Upper lobe of left lung (tissue), 4 donors: ENCODE measurements at regions not wholly inside any gene's neighbourhood (a gene's known extent, or its start where the extent isn't known, plus 50 kb on each side); places are given as distances from the start of the nearest gene placed in this dataset.

Experiments used
- CTCF ChIP-seq, 6 experiments: fragments of 450-650 bp in 4 of 6; fragments of 200-600 bp in 2 of 6; sonication (generic) in 2 of 6; IDR thresholded peaks; one replicate each; pipeline ENCODE4 v1.5.1; 2016 to 2019; ENCODE audit warnings: antibody characterized with exemption in 6 of 6
- EP300 ChIP-seq, 4 donors: sonication (generic); formaldehyde crosslinking; IDR thresholded peaks; one replicate each; pipeline ENCODE4 v1.5.1; 2017; ENCODE audit warnings: antibody characterized with exemption in 4 of 4, control low read depth in 2 of 4
- POLR2A ChIP-seq, 4 donors: fragments of 450-650 bp; IDR thresholded peaks; one replicate each; pipeline ENCODE4 v1.5.1; 2016 to 2017; ENCODE audit warnings: antibody characterized with exemption in 4 of 4, mild to moderate bottlenecking in 2 of 4
- POLR2AphosphoS5 ChIP-seq, 2 donors: sonication (generic); formaldehyde crosslinking; IDR thresholded peaks; one replicate each; pipeline ENCODE4 v1.5.1; 2017; ENCODE audit warnings: antibody characterized with exemption in 2 of 2

- TF ChIP-seq EP300 (IDR thresholded peaks at IDR 0.05) (no peak), POLR2A (IDR thresholded peaks at IDR 0.05) (no peak), CTCF (IDR thresholded peaks at IDR 0.05) (no peak), POLR2AphosphoS5 (IDR thresholded peaks at IDR 0.05) (no peak)
These were observed 216.5 kb downstream of the TFAP2C start for GRCh38 chr20:56845546-56846086.
